ENCODE measurements at regions not wholly inside any gene's neighbourhood (a gene's known extent, or its start where the extent isn't known, plus 50 kb on each side); places are given as distances from the start of the nearest gene placed in this dataset.

DNA sequence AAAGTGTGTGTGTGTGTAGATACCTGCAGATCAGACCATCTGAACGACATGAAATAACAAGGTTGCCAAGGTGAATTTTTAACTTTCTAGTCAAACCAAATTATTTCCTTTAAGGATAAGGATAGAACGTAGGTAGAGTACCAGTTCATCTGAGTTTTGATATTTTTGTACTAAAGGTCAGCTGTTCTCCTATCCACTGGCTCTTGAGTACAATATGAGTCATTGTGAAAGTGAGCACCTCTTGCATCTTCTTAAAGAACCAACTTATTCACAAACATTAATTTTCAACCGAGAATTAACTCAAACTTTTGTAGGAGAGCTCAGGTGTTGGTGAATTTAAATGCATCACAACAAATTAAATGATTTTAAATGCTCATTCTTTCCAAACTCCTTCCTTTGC, 71.5 kb downstream of the IFI44 start:
- H3K4ac ChIP-seq (ENCODE audit: low read depth, low read length), result no peak overlapping the region
- no peaks in the 10 kb centered on the region for H3K36me3 Mint-ChIP-seq (ENCODE audit: insufficient read depth in 1 of 3, low read depth in 3 of 3)
- no peak overlapping the region for H3T11ph ChIP-seq (ENCODE audit: low read length)
- H3K14ac ChIP-seq (ENCODE audit: insufficient read depth, low read length), result no peak overlapping the region
- H3K56ac ChIP-seq (ENCODE audit: insufficient read length, low read depth, low read length), result no peak overlapping the region
- no peak overlapping the region for H2BK120ac ChIP-seq (ENCODE audit: low read depth, low read length, poor library complexity, severe bottlenecking)
- H2AK5ac ChIP-seq (ENCODE audit: insufficient read length, low read length), result no peak overlapping the region
- no peak overlapping the region for H3K27ac Mint-ChIP-seq
- no peak overlapping the region for H3K27ac ChIP-seq (ENCODE audit: insufficient read length, low read depth, low read length)
- no peaks in the 10 kb centered on the region for H3K4me1 ChIP-seq (ENCODE audit: insufficient read depth, low read length)
- DNase-seq, result no peak
- no peaks in the 10 kb centered on the region for H3K9me3 ChIP-seq (ENCODE audit: control insufficient read depth, low read depth, low read length)
- no peak overlapping the region for H3K23ac ChIP-seq (ENCODE audit: insufficient read length, low read depth, low read length)
- H3K9ac ChIP-seq (ENCODE audit: extremely low read depth, insufficient read length, low read length), result no peak overlapping the region
- no peak overlapping the region for H3K18ac ChIP-seq (ENCODE audit: insufficient read length, low read depth, low read length)
- H3K79me1 ChIP-seq (ENCODE audit: insufficient read depth, low read depth, low read length, poor library complexity, severe bottlenecking), result no peaks in the 10 kb centered on the region
- no peak overlapping the region for H3K4me2 ChIP-seq (ENCODE audit: insufficient read depth, insufficient read length, low read length)
- H4K20me1 ChIP-seq (ENCODE audit: control insufficient read depth, insufficient read depth, insufficient read length), result no peaks in the 10 kb centered on the region
- peaks cover 3 to 4% of the 10 kb centered on the region in 2 experiments; a peak in 3 of 4 replicates for H3K4me1 Mint-ChIP-seq
- no peaks in the 10 kb centered on the region for H3K27me3 ChIP-seq (ENCODE audit: insufficient read depth, low read length)
- no peak overlapping the region for H2BK5ac ChIP-seq (ENCODE audit: insufficient read length, low read length)
- no peaks in the 10 kb centered on the region for H3K23me2 ChIP-seq (ENCODE audit: insufficient read length, low read depth, low read length, poor library complexity, severe bottlenecking)
- WGBS (ENCODE audit: extremely low coverage, insufficient read length, low lambda C conversion rate), result no CpG with 5 or more reads among the region's 3 CpGs
- no peak overlapping the region for H4K8ac ChIP-seq (replicated peaks; ENCODE audit: insufficient read length, low read depth, low read length)
- H3K27me3 Mint-ChIP-seq (ENCODE audit: low read depth), result no peaks in the 10 kb centered on the region
- H4K91ac ChIP-seq (ENCODE audit: insufficient read length, low read depth, low read length), result no peak overlapping the region
- H2BK15ac ChIP-seq (ENCODE audit: low read depth, low read length), result no peak overlapping the region
- H2BK20ac ChIP-seq (ENCODE audit: low read depth, low read length, poor library complexity, severe bottlenecking), result no peak overlapping the region
- H3K4me3 Mint-ChIP-seq, result no peak overlapping the region
- TF ChIP-seq, protein P1, sequence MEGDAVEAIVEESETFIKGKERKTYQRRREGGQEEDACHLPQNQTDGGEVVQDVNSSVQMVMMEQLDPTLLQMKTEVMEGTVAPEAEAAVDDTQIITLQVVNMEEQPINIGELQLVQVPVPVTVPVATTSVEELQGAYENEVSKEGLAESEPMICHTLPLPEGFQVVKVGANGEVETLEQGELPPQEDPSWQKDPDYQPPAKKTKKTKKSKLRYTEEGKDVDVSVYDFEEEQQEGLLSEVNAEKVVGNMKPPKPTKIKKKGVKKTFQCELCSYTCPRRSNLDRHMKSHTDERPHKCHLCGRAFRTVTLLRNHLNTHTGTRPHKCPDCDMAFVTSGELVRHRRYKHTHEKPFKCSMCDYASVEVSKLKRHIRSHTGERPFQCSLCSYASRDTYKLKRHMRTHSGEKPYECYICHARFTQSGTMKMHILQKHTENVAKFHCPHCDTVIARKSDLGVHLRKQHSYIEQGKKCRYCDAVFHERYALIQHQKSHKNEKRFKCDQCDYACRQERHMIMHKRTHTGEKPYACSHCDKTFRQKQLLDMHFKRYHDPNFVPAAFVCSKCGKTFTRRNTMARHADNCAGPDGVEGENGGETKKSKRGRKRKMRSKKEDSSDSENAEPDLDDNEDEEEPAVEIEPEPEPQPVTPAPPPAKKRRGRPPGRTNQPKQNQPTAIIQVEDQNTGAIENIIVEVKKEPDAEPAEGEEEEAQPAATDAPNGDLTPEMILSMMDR (conservative IDR thresholded peaks at IDR 0.05), result no peak
- H3K9me3 Mint-ChIP-seq, result no peaks in the 10 kb centered on the region
- H2AFZ ChIP-seq (ENCODE audit: low read length), result no peak overlapping the region
- H4K5ac ChIP-seq (ENCODE audit: insufficient read length, low read depth, low read length), result no peak overlapping the region
- no peaks in the 10 kb centered on the region for H3K79me2 ChIP-seq (ENCODE audit: insufficient read depth, low read length)
- no peak overlapping the region for H2BK12ac ChIP-seq (ENCODE audit: insufficient read length, low read depth, low read length)

Measured in H9 (cell line).